ENCODE measurements at regions not wholly inside any gene's neighbourhood (a gene's known extent, or its start where the extent isn't known, plus 50 kb on each side); places are given as distances from the start of the nearest gene placed in this dataset.

GRCh38 chr18:71242981-71243380 lies 954.1 kb downstream of the SOCS6 start:
- TF ChIP-seq, protein P1, sequence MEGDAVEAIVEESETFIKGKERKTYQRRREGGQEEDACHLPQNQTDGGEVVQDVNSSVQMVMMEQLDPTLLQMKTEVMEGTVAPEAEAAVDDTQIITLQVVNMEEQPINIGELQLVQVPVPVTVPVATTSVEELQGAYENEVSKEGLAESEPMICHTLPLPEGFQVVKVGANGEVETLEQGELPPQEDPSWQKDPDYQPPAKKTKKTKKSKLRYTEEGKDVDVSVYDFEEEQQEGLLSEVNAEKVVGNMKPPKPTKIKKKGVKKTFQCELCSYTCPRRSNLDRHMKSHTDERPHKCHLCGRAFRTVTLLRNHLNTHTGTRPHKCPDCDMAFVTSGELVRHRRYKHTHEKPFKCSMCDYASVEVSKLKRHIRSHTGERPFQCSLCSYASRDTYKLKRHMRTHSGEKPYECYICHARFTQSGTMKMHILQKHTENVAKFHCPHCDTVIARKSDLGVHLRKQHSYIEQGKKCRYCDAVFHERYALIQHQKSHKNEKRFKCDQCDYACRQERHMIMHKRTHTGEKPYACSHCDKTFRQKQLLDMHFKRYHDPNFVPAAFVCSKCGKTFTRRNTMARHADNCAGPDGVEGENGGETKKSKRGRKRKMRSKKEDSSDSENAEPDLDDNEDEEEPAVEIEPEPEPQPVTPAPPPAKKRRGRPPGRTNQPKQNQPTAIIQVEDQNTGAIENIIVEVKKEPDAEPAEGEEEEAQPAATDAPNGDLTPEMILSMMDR (IDR thresholded peaks at IDR 0.05; ENCODE audit: poor library complexity): no peak
- no peak for TF ChIP-seq EZH2phosphoT487 (IDR thresholded peaks at IDR 0.05; ENCODE audit: low read depth, severe bottlenecking, unreplicated experiment)
